NCI-H1417 treated with DMSO at 0.1 percent for 48 hours (cell line): ENCODE measurements at regions not wholly inside any gene's neighbourhood (a gene's known extent, or its start where the extent isn't known, plus 50 kb on each side); places are given as distances from the start of the nearest gene placed in this dataset.
"Not testable (repeated sequence)": the region's sequence is repeated elsewhere in the genome, so short reads cannot be mapped to it uniquely, and the experiment has no call there.

Experiments
- DNase-seq: peaks from one replicate; lab custom pipeline; 2025; lab: John Stamatoyannopoulos, UW

- no peak for DNase-seq
Measured at GRCh38 chr6:164072240-164072666, 657.7 kb downstream of the QKI start.

- DNase-seq, result no peak
Measured at GRCh38 chr6:164069350-164069990, 655.0 kb downstream of the QKI start.

- no peak for DNase-seq
Measured at GRCh38 chr6:164068527-164068926, 654.0 kb downstream of the QKI start.

GRCh38 chr6:164066766-164067165 is 652.2 kb downstream of the QKI start:
- DNase-seq, result no peak

- no peak for DNase-seq
Measured at GRCh38 chr6:164066335-164066734, 651.8 kb downstream of the QKI start.

- no peak for DNase-seq
Measured at GRCh38 chr6:164063346-164063745, 648.8 kb downstream of the QKI start.

- no peak for DNase-seq
Measured at GRCh38 chr6:164062872-164063271, 648.4 kb downstream of the QKI start.

- no peak for DNase-seq
Measured at GRCh38 chr6:164057876-164058275, 643.4 kb downstream of the QKI start.

- no peak for DNase-seq
Measured at GRCh38 chr6:164051427-164051826, 636.9 kb downstream of the QKI start.

GRCh38 chr6:164049517-164049988 is 635.0 kb downstream of the QKI start:
- DNase-seq, result no peak

GRCh38 chr6:164048840-164049516 is 634.5 kb downstream of the QKI start:
- DNase-seq, result no peak

GRCh38 chr6:164045082-164045481 is 630.6 kb downstream of the QKI start:
- no peak for DNase-seq

- DNase-seq, result not testable (repeated sequence)
Measured at GRCh38 chr6:164043656-164044055, 629.1 kb downstream of the QKI start.

GRCh38 chr6:164042212-164042611 is 627.7 kb downstream of the QKI start:
- no peak for DNase-seq

GRCh38 chr6:164040994-164041393 is 626.5 kb downstream of the QKI start:
- DNase-seq, result no peak

GRCh38 chr6:164039954-164040375 is 625.4 kb downstream of the QKI start:
- no peak for DNase-seq

GRCh38 chr6:164037171-164037870 is 622.8 kb downstream of the QKI start:
- no peak for DNase-seq

- peak; percentile 33 for DNase-seq
Measured at GRCh38 chr6:164035900-164036485, 621.5 kb downstream of the QKI start.

GRCh38 chr6:164034602-164035140 is 620.2 kb downstream of the QKI start:
- DNase-seq, result no peak

GRCh38 chr6:164025180-164025579 is 610.7 kb downstream of the QKI start:
- no peak for DNase-seq

- DNase-seq, result no peak
Measured at GRCh38 chr6:164023535-164023934, 609.0 kb downstream of the QKI start.

GRCh38 chr6:164022632-164023031 is 608.1 kb downstream of the QKI start:
- no peak for DNase-seq
